ENCODE measurements at regions not wholly inside any gene's neighbourhood (a gene's known extent, or its start where the extent isn't known, plus 50 kb on each side); places are given as distances from the start of the nearest gene placed in this dataset.

DNA sequence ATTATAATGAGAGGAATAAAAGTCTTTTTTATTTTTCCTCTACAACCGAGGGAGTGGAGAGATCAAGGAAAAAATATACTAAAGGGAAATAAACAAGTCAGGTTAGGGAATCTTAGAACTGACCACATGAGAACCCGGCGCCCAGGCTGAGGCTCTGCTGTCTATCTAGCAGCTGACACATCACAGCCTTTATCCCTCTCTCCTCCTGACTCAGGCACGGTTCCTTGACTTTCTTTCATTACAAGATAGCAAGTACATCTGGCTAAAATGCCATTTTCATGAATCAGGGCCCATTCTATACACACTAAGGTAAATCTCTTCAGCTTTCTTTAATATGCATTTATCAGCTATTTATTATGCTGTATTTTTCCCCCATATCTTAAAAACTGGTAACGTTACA lies 296.0 kb downstream of the TMX3 start:
- no peak for TF ChIP-seq CEBPB (IDR thresholded peaks at IDR 0.05)
- TF ChIP-seq, protein P1, sequence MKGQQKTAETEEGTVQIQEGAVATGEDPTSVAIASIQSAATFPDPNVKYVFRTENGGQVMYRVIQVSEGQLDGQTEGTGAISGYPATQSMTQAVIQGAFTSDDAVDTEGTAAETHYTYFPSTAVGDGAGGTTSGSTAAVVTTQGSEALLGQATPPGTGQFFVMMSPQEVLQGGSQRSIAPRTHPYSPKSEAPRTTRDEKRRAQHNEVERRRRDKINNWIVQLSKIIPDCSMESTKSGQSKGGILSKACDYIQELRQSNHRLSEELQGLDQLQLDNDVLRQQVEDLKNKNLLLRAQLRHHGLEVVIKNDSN (IDR thresholded peaks at IDR 0.05): no peak
- TF ChIP-seq TEAD4 (IDR thresholded peaks at IDR 0.05): no peak
- TF ChIP-seq, protein P2, sequence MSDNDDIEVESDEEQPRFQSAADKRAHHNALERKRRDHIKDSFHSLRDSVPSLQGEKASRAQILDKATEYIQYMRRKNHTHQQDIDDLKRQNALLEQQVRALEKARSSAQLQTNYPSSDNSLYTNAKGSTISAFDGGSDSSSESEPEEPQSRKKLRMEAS (IDR thresholded peaks at IDR 0.05): no peak
- no peak for TF ChIP-seq NFIC (IDR thresholded peaks at IDR 0.05)
- no peak for TF ChIP-seq TCF12 (IDR thresholded peaks at IDR 0.05; ENCODE audit: low read depth)
- TF ChIP-seq EP300 (IDR thresholded peaks at IDR 0.05; ENCODE audit: borderline replicate concordance): no peak

Data from Ishikawa (cell line).